COLO829 (cell line): ENCODE measurements at regions not wholly inside any gene's neighbourhood (a gene's known extent, or its start where the extent isn't known, plus 50 kb on each side); places are given as distances from the start of the nearest gene placed in this dataset.

Source experiments
- DNase-seq: peaks from one replicate; pipeline ENCODE4 v3.0.0; 2012; ENCODE audit warnings: low spot score

DNA sequence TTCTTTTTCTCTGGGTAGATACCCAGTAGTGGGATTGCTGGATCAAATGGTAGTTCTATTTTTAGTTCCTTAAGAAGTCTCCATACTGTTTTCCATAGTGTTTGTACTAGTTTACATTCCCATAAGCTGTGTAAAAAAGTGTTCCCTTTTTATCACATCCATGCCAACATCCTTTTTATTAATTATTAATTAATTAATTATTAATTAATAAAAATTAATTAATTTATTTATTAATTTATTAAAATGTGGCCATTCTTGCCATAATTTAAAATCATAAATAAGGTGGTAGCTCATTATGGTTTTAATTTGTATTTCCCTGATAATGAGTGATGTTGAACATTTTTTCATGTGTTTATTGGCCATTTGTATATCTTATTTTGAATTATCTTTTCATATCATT, 173.9 kb upstream of the FOXN2 start:
- DNase-seq = no peak

DNA sequence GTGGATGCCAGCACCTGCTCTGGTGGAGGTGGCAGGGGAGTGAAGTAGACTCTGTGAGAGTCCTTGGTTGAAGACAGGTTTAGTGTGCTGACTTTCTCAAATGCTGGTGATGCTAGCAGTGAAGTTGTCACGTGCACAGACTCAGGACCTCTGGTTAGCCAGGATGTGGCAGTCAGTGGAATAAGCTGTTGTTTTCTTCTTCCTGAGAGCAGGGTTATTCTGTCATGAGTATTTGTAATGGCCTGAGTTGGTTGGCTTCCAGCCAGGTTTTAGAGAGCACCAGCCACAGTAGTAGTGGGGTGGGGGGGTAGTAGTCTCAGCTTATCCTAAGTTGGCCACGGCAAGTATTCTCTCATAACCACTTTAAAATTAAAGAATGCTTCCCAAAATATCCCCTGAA, 169.7 kb upstream of the FOXN2 start:
- DNase-seq = no peak

DNA sequence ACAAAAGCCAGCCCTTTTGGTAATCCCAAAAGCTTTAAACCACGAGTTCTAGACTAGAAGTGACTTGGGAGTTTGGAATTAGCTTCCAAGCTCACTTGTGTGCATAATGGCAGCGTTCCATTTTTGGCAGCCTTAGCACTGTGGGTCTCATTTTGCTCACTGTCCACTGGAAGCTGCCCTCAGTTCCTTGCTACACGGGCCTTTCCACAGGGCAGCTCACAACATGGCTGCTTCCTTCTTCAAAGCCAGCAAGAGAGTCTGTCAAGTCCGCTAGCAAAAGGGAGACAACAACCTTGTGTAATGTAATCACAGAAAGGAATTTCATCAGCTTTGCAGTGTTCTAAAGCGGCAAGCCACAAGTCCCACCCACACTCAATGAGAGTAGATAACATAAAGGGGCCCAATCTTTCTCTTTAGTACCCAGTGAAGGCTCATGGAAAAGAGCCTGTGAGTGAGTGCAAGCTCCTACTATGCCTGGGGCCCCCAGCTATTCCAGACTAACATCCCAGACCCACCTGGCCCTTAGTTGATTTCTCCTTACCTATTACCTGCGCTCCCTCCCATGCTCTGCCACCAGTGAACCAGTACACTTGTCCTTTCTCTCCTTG, 168.5 kb upstream of the FOXN2 start:
- no peak for DNase-seq

DNA sequence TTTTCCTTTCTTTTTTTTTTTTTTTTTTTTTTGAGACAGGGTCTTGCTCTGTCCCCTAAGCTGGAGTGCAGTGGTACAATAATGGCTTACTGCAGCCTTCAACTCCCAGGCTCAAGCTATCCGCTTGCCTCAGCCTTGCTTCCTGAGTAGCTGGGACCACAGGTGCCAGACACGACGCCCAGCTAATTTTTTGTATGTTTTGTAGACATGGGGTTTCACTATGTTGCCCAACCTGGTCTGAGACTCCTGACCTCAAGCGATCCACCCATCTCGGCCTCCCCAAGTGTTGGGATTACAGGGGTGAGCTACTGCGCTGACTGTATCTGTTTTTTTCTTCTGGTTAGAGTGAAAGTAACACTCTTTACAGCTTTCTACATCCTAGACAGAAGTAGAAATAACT, 167.9 kb upstream of the FOXN2 start:
- DNase-seq = no peak

DNA sequence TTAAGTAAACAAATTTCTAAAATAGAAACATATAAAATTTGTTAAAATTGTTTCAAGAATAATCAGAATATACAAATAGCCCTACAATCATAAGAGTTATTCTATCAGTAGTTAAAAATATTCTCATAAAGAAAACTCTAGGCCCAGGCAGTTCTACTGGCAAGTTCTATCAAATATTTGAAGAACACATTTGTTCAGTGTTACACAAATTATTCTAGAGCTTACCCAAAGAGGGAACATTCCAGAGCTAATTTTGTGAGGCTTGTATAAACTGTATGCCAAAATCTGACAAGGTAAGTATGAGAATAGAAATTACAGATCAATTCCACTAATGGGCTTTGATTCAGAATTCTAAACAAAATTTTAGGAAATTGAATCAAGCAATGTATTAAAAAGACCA, 166.8 kb upstream of the FOXN2 start:
- DNase-seq = no peak

DNA sequence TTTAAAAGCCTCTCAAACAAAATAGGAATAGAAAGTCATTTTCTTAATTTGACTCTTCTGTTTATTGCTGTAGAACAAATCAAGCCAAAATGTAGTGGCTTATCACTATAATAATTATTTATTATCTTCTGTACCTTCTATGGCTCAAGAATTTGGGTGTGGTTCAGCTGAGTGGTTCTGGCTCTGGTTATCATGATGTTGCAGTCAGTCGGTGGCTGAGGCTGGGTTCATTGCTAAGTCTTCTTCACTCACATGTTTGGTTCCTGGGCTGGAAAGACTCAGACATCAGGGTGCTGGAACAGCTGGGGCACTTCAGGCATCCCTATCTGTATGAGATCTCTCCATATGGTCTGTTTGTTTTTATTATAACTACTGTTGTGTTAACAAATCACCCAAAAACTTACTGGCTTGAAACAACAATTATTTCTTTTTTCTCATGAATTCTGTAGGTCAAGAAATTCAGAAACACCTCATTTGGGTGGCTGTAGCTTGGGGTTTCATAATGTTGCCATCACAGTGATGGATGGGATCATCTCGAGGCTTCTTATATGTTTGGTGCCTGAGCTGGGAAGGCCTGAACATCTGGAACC, 165.5 kb upstream of the FOXN2 start:
- no peak for DNase-seq

DNA sequence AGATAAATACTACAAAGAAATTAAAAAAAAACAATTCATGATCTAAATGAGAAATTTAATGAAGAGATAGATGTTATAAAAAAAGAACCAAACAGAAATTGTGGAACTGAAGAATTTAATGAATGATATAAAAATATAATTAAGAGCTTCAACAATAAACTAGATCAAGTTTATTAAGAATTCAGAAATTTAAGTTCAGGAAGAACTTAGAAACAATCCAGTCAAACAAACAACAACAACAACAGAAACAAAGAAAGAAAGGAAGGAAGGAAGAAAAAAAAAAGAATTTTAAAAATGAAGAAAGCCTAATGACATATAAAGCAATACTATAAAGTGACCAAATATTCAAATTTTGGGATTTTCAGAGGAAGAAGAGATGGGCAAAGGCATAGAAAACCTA, 157.3 kb upstream of the FOXN2 start:
- no peak for DNase-seq

DNA sequence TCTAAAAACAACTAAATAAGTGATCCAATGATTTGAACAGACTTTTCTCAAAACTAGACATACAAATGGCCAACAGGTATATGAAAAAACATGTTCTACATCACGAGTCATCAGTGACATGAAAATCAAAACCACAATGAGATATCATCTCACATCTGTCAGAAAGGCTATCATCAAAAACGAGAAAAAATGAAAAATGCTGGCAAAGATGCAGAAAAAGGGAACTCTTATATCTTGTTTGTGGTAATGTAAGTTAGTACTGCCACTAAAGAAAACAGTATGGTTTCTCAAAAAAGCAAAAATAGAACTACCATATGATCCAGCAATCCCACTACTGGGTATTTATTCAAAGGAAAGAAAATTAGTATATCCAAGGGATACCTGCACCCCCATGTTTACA, 152.9 kb upstream of the FOXN2 start:
- no peak for DNase-seq

DNA sequence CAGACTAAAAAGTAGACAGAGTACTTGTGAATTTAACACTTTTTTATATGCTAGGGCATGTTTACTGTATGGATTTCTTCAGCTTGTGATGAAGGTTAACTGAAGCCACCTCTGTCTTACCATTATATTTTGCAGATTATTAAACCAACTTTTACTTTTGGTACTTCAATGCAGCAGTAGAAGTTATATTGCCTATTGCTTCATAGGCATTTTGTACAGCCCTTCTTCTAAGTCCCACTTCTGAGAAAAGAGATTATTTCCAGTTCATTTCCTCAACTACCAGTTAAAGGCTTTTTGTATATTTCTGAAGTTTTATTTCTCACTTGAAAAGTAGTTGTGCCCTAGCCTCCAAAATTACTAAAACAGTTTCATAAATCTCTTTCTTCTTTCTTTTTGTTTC, 151.7 kb upstream of the FOXN2 start:
- no peak for DNase-seq

DNA sequence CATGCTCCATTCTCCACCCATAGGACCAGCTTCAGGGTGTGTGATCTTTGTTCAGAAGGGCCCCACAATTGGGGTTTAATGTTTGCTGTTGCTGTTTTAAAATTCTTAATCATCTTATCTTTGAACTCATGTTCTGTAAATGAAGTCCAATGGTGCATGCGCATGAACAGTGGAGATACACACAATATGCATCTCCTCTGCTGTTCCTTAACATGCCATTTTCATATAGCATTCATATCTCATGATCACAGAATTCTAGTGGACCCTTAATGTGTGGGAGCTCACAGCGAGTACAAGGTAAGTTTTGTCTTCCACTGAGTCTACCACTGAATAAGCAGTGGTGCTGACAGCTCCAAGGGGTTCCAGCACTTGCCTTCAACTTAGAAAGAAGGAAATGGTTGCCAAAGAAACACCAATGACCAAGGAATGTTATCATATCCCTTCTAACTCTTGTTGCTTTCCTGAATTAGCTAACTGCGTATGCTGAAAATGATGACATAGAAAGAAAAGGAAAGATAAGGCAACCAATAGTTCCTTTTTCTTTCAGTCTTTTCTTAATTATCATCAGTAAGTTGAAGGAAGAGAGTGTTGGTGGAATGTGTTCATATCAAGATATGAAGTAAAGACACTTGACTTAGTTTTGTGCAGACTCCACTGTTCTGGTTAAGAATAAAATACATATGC, 149.3 kb upstream of the FOXN2 start:
- DNase-seq = no peak

DNA sequence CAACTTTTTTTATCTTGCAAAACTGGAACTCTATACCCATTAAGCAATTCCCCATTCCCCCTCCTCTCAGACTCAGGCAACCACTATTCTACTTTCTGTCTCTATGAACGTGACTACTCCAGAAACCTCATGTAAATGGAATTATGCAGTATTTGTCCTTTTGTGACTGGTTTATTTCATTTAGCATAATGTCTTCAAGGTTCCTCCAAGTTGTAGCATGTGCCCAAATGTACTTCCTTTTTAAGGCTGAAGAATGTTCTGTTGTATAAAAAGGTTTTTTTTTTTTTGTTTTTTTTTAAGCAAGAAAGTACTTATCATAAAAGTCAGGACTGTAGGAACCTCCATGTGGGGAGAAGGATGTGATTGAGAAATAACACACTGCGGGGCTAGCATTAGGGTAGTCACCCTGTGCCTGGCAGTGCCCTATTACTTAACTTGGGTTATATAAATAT, 145.3 kb upstream of the FOXN2 start:
- no peak for DNase-seq

DNA sequence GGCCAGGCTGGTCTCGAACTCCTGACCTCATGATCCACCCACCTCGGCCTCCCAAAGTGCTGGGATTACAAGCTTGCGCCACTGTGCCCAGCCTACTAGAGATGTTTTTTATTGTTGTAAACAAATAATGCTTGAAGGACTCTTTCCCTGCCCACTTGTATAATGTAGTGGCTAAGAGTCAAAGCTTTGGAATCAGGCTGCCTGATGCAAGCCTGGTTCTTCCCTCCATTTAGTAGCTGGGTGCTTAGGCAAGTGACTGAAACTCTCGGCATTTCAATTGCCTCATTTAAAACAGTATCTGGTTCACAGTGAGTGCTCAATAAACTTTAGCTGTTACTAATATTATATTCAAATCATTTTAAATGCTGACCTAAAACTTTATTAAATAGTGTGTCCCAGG, 144.2 kb upstream of the FOXN2 start:
- DNase-seq = no peak

DNA sequence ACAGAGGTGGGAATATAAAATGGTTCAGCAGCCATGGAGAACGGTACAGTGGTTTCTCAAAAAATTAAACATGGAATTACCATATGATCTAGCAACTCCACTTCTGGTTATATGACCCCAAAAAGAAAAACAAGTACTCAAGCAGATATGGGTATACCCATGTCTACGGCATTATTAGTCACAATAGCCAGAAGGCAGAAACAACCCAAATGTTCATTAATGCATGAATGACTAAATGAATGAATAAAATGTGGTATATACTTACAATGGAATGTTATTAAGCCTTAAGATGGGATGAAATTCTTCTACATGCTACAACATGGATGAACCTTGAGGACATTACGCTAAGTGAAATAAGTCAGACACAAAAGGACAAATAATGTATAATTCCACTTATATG, 141.3 kb upstream of the FOXN2 start:
- no peak for DNase-seq

DNA sequence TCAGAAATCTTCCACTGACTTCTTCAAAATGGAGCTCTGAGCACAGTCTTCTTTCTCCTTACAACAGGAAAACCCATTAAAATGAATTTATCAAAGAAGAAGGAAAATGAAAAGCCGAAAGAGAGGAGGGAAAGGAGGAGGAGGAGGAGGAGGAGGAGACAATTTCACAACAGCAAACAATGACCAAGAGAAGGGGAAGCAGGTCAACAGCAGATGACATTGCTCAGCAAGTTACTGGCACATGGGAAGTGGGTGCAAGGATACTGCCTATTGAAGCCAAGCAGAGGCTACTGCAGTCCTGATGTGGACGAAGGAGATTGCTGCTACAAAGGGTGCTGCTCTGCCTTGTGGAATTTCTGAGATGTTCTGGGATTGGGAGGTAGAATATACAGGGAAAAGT, 140.0 kb upstream of the FOXN2 start:
- DNase-seq = no peak

DNA sequence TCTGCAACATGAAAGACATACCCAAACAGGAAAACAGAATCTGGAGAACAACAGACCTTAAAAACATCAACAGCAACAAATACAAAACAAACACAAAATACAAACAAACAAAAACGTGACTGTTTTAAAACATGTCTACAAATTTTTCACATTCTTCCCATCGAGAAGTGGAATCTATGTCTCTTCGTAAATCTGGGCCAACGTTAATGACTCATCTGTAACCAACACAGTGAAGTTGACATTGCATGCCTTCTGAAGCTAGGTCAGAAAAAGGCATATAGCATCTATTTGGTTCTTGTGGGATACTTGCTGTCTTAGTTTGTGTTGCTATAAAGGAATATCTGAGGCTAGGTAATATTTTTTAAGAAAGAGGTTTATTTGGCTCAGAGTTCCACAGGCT, 139.2 kb upstream of the FOXN2 start:
- no peak for DNase-seq

DNA sequence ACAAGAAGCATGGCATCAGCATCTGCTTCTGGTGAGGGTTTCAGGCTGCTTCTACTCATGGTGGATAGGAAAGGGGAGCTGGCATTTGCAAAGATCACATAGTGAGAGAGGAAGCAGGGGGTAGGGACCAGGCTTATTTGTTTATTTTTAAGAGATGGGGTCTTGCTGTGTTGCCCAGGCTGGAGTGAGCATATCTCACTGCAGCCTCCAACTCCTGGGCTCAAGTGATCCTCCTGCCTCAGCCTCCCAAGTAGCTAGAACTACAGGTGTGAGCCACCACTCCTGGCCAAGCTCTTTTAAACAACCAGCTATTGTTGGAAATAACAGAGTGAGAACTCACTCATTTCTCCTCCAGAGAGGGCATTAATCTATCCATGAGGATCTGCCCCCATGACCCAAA, 138.8 kb upstream of the FOXN2 start:
- no peak for DNase-seq

DNA sequence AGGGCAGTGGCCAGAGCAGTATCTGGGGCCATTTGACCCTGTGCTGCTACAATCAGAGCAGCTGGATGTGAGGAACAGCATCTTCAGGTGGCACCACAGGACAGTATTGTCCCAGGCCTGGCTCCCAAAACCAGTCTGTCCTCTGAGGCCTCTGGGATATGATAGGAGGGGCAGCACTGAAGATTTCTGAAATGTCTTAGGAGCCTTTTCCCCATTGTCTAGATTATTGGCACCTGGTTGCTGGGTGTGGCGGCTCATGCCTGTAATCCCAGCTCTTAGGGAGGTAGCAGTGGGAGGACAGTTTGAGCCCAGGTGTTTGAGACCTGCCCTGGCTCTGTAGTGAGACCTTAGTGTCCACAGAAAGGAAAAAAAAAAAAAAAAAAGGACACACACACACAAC, 137.6 kb upstream of the FOXN2 start:
- no peak for DNase-seq

DNA sequence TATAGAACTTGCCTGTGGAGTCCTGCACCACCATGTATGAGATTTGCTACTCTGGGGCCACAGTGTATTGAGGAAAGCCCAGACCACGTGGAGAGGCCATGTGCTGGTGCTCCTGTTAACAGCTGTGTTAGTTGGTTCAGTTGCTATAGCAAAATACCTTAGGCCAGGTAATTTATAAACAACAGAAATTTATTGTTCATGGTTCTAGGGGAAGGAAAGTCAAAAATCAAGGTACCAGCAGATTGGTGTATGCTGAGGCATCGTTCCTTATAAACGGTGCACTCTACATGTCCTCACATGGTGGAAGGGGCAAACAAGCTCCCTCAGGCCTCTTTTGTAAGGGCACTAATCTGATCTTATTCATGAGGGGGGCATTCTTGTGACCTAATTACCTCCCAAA, 135.9 kb upstream of the FOXN2 start:
- DNase-seq = no peak

DNA sequence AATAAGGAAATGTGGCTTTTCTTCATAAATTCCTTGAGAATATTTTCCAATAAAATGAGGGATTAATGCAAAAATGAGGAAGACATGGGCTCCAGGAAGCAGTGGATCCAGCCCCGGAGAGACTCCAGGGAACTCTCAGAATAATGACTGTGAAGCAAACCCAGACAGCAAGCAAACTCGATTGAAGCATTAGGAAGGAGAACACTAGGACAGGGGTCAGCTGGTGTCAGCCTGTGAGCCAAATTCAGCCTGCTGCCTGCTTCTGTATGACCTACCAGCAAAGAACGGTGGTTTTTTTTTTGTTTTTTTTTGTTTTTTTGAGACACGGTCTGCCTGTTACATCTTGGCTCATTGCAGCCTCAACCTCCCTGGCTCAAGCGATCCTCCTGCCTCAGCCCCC, 133.9 kb upstream of the FOXN2 start:
- no peak for DNase-seq

DNA sequence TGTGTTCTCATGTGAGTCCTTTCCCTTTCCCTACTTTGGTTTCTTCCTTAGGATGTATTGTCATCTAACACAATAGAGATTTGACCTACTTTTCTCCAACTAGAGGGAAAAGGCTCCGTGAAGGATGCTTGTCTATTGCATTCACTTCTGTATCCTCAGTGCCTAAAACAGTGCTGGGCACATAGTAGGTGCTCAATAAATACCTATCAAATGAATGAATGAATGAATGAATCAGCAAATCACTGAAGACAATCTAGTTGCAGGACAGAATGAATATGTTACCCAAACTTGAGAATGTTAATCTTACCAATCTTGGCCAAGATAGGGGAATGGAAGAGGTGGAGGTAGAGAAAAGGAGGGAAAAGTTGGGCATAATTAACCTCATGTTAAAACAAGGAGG, 131.2 kb upstream of the FOXN2 start:
- DNase-seq = no peak

DNA sequence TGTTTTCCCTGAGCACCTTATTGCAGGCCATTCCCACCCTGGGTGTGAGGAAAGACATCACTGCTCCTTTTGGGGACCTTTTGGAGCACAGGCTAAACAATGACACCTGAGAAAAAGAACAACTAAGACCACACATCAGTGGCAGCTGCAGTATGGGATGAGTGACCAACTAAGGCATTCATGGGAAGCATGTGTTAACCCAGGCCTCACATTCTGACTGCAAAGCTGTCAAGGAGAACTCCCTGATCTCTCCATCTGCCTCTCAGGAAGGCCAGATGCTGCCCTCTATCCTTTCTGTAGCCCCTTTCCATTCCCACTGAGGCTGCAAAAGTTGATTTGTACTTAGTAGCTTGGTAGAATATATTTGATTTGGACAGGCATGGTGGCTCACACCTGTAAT, 130.5 kb upstream of the FOXN2 start:
- DNase-seq = no peak

DNA sequence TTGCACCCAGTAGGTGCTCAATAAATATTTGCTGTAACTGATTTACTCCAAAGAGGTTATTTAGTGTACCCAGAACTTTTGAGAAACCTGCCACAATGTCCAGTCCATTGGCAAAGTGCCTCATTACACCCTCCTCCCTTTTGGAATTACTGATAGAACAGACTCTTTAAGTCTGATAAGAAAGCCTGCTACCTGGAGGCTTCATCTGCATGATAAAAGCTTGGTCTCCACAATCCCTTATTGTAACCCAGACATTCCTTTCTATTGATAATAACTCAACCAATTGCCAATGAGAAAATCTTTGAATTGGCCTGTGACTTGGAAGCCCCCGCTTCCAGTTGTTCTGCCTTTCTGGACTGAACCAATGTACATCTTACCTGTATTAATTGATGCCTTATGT, 127.0 kb upstream of the FOXN2 start:
- DNase-seq = no peak

DNA sequence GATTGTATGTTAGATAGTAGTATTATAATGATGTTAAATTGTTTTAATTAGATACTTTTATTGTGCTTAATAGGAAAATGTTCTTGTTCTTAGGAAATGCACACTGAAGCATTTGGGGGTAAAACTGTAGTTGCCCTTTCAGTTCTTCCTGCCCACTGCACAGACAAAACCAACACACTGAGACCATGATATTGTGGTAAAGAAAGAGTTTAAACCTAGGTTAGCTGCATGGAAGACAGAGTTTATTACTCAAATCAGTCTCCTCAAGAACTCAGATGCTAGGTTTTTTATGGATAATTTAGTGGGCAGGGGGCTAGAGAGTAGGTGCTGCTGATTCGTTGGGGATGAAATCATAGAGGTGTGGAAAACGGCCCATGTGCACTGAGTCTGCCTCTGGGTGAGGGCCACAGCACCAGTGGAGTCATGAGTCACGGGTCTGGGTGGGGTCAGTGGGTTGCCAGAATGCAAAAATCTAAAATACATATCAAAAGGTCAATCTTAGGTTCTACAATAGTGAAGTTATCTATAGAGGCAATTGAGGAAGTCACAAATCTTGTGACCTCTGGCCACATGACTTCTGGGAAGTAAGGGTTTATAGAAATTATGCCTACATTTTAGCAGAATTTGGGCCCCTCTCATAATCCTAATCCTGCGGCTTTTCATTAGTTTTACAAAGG, 124.8 kb upstream of the FOXN2 start:
- DNase-seq = no peak
